HL-60/S4 (cell line): ENCODE measurements at regions not wholly inside any gene's neighbourhood (a gene's known extent, or its start where the extent isn't known, plus 50 kb on each side); places are given as distances from the start of the nearest gene placed in this dataset.

Source experiments
- in situ Hi-C: fragments of 300-500 bp; cut with MboI; formaldehyde crosslinking; loops from 2 replicates; pipeline ENCODE4 v1.14.3; 2022; ENCODE audit warnings: low sequenced_read_pairs

- in situ Hi-C loops, result no loop called here
These were observed 395.6 kb downstream of the DMAC1 start for GRCh38 chr9:7403839-7404487.

- in situ Hi-C loops, result no loop called here
These were observed 396.6 kb downstream of the DMAC1 start for GRCh38 chr9:7403028-7403389.

DNA sequence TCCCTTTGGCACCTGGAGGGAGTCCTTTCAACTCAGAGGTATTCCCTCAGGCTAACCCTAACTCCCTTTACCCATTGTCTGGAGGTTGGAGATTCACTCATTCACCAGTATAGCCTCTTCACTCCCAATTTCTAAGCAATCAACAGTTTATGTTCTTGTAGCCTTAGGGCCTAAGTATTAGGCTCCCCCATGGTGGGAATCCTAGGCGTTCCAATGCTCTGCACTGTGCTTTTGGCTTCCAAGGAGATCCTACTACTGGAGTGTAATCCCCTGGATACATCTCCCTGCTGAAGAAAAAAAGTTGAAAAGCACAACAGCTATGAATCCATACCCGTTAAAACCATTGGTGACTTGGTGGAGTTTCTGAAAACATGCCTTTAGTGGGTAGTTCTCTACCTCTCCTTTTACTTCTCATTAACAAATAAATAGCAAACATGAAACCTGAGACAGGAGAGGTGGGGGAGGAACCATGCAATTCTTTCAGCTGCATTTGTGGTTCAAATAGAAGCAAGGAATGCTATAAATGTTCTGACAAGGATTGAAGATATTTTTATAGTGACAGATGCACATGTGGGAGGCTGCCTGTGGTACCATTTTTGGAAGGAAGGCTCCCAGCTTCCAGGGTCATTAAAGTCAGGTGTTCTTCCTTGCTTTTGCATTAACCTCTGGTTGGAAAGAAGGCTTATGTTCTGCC, 397.1 kb downstream of the DMAC1 start:
- in situ Hi-C loops, result no loop called here

DNA sequence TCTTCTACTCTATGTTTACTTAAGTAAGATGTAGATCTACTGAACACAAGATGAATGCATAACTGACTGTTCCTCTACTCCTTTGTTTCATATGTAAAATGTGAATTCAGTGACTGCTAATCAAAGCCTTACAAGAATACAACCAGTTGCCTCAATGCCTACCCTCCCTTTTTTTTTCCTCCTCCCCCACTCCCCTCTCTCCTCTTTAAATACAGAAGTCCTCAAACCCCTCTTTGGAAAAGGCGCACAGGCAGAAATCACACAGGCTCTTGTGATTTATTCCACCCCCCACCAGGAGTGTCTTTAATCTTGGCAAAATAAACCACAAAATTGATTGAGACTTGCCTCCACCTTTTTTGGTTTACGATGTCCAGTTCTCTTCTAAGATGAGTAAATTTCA, 398.5 kb downstream of the DMAC1 start:
- in situ Hi-C loops, result no loop called here

- in situ Hi-C loops, result no loop called here
These were observed 405.4 kb downstream of the DMAC1 start for GRCh38 chr9:7394002-7394774.

DNA sequence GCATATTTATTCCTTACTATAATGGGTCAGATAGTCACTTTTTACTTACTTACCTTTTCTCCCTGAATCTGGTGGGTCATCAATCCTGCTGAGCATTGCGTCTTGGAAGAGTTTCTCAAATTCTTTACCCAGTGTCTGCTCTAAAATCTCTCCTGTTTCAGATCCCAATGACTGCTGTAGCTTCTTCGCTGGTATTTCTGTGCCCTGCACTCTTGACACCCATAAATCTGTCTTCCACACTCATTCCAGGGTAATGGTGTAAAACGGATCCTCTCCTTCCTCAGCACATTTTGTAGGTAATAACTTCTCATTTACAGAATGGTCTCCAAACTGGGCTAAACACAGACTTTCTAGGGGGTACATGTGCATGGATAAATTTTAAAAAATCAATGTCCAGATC, 407.4 kb downstream of the DMAC1 start:
- in situ Hi-C loops, result no loop called here

- in situ Hi-C loops, result no loop called here
These were observed 410.8 kb downstream of the DMAC1 start for GRCh38 chr9:7388755-7389154.

DNA sequence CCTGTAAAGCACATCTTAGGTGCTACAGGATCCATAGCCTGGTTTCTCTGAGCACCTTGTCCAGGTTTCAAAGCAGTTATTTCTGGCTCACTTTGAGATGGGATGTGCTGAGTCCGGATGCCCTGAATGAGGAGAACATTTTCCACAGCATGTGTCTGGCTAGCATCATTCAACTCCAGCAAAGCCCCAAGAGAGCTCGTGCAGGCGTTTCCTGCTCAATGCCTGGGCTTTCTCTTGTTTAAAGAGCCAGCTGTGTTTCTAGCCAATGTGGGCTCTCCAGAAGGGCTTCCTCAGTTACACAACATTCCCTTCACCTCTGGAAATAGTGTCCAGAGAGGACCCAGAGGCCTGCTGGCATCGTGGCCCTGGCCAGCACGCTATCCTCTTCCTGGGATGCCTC, 411.7 kb downstream of the DMAC1 start:
- in situ Hi-C loops, result no loop called here

DNA sequence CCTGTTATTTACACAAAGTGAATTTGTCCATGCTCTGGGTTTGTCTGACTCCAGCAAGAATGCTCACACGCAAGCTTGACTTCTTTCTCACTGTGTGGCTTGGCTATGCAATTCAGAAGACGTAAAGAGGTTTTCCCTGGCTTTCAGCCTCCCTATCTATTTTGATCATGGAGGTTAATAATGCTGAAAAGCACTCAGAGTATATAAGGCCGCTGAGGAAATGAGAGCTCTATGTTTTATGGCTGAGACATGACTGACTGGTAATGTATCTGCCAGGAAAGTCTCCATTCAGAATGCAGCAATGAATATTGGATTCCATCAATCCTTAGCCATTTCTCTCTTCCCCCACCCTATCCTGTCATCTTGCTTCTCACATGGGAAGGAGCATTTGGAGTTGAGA, 417.3 kb downstream of the DMAC1 start:
- in situ Hi-C loops, result no loop called here

GRCh38 chr9:7377489-7377888, 422.1 kb downstream of the DMAC1 start:
- in situ Hi-C loops, result no loop called here

- in situ Hi-C loops, result no loop called here
These were observed 422.7 kb downstream of the DMAC1 start for GRCh38 chr9:7376833-7377232.

DNA sequence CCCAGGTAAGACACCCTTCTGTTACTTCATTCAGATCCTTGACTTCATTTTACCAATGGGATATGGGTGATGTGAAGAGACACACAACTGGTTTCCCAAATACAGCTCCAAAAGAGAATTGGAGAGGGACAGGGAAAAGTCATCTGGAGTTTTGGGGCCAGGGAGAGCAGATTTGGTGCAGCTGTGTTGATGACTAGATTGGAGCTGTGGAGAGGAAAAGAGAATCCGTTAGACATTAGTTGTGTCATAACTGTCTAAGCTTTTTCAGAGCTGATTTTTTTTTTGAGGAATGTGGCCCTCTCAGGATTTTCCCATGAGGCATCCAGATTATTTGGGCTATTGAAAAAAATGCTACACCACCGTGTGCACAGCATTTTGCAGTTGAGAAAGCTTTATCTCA, 423.4 kb downstream of the DMAC1 start:
- in situ Hi-C loops, result no loop called here

- in situ Hi-C loops, result no loop called here
These were observed 424.5 kb downstream of the DMAC1 start for GRCh38 chr9:7375013-7375511.

DNA sequence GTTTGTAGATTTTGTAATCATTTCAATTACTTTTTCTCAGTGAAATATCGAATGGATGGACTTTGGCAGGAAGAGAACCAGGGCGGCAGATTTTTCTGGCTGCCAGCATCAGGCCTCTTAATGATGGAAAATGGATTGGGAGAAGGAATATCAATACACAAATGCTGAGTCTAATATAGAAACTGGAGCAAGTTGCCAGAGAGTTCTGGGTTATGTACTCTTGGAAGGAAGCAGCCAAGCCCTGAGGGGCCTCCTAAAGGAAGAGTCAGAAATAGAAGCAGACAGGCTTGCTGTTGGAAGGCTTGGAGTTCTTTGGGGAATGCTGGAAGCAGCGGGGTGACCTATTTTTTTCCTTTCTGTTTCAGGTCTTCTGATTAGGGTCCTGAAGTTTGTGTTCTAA, 428.6 kb downstream of the DMAC1 start:
- in situ Hi-C loops, result no loop called here

- in situ Hi-C loops, result no loop called here
These were observed 429.2 kb downstream of the DMAC1 start for GRCh38 chr9:7370381-7370780.

DNA sequence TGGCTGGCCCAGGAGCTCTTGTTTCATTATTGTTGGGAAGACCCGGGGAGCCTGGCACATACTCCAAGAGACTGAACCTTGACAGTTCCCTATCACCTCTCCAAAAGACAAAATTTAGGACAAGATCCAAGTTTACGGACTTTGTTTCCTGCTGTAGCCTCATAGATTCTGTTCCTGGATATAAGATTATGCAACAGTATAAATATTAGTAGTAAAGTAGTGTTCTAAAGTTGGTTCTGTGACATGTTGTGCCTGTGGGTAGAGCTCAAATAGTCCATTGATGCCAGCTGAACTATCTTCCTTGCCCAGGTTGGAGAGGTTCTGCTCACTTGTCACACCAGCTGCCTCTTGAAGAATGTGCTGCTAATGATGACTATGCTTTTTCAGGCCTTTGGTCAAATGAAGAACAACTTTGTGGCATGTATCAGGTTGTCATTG, 430.2 kb downstream of the DMAC1 start:
- in situ Hi-C loops, result no loop called here

DNA sequence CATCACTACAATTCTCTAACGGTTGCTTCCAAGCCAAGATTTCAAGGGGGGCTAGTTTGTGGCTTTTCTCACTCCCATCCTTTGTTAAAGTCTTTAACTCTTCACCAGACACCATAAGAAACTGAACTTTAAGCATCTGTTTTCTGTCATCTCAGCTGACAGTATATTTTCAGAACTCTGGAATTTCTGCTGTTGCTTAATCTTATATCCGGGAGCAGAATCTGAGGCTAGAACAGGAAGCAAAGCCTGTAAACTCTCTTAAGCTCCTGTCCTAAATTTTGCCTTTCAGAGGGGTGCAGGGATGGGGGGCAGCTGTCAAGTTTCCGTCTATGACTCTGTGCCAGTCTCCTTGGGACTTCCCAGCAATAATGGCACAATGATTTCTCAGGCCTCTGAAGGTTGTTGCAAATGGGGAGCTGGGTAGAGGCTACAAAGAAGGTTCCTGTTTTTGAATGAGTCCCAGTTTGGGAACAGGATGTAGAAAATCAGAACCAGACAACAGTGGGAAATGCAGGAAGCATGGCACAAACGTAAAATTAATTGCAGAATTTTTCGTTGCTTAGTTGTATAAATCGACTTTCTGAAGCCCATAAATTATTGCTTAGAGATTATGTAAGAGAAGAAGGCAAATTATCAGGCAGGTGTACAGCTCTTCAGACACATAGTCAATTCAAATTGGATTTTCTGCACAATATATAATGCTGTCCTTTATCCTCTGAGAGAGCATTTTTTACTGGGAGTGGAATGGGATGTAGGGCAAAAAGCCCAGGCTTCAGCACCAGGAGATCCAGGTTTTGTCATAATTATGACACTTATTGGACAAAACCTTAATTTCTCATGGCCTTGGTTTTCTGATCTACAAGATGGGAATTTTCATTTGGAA, 430.9 kb downstream of the DMAC1 start:
- in situ Hi-C loops, result no loop called here

GRCh38 chr9:7367726-7368125, 431.9 kb downstream of the DMAC1 start:
- in situ Hi-C loops, result no loop called here

DNA sequence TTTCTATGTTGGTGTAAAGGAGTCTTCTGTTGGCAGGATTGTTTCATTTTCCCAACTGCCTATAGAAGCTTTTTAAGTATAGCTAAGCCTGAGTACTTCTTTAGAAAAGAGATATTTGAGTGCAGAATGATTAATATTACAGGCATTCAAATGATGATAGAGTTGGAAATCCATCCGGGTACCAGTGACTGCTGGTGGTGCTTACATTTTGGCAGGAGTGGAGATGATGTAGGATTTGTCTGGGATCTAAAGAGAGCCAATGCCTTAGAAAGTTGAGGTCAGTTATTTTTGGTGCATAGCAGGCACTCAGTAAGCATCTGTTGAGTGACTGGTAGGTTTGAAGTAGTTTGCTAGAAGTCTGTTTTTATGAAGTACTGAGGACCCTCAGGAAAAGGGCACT, 433.5 kb downstream of the DMAC1 start:
- in situ Hi-C loops, result no loop called here

GRCh38 chr9:7363777-7364477, 435.7 kb downstream of the DMAC1 start:
- in situ Hi-C loops, result no loop called here
